Stimulated activated CD4-positive, alpha-beta T cell treated with anti-CD3 and anti-CD28 coated beads, TNF-alpha, amount 100 ng/mL, for 24 hours (primary cell): ENCODE measurements at regions not wholly inside any gene's neighbourhood (a gene's known extent, or its start where the extent isn't known, plus 50 kb on each side); places are given as distances from the start of the nearest gene placed in this dataset.

ENCODE experiments used
- DNase-seq, 3 experiments: peaks; one replicate each; pipeline ENCODE4 v3.0.0-alpha.2; 2020; ENCODE audit warnings: low read depth in 3 of 3

DNA sequence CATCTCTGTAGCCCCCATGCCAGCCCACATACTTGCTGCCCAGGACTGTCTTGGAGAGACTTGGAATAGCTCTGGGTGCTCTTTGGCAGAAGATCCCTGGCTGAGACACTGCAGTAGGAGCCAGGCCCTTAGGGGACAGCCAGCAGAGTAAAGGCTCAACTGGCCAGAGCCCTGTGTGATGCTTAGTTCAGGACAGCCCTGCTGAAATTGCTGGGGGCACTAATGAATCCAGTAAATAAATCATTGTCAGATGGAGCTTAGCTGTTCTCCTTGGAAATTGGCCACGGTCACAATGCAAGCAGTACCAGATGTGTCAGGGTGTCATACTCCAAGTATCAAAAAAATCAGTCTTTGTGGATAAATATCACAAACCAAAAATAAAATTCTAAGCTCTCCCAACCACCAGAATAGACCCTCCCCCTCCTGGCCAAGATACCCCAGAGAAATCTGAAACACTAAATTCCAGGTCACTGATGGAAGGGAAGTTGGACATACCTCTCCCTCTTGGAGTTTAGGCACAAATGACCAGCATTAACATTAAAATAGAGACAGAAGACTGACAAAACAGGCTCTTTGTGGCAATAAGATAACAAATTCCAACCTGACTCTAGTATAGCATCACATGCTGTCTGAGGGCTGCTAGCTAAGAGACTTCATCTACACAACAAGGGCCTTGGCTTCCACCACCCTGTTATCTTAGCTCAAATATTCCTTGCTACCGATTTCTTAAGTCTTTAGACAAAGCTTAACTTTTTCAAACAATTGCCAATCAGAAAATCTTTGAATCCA is 83.2 kb upstream of the DNAH14 start:
- DNase-seq, result no peak

DNA sequence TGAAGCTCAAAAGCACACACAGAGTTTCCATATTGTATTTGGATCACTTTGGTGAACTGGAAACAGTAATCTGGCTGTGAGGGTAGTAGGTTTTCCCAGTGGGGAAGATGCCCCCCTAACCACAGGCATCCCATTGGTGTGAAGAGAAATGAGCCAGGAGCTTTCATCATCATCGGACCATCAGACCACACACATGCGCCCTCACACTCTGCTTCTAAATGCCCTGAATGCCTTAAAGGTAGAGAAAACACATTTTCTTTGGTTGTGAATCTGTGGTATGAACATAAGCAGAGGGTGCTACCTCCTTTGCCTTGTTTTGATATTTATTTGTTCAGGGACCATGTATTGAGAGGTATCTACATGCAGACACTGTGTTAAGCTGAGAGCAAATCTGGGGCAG is 79.0 kb upstream of the DNAH14 start:
- DNase-seq, result no peak

DNA sequence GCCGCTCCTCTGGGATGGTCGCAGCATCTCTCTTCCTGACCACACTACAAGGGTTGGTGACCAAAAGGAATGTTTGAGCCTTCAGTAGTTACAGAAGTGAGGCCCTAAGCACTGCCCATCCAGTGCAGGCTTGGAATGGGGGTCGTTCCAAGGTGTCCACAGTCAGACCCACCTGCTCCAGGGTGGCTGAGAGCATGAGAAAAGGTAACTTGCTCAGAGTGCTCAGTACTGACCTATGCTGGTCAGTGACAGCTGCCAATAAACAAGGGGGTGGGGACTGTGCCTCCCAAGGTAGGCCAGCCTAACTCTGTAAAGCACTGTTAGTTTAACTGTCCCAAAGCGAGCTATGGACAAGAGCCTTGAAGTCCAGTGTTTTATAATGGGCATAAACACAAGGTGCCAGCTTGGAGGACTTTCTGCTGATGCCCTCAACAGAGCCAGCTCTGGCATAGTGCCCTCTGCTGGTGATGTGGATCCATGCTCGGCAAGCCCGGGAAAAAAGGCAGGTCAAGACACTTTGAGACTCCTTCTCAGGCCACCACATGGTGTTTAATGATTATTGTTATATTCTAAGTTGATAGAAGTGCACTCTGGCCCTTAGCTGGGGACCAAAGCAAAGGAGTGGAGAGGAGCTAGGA is 78.1 kb upstream of the DNAH14 start:
- peak in 2 of 3 experiments; percentile 3 to 57 for DNase-seq

GRCh38 chr1:224851848-224852261 is 77.6 kb upstream of the DNAH14 start:
- DNase-seq, result no peak

DNA sequence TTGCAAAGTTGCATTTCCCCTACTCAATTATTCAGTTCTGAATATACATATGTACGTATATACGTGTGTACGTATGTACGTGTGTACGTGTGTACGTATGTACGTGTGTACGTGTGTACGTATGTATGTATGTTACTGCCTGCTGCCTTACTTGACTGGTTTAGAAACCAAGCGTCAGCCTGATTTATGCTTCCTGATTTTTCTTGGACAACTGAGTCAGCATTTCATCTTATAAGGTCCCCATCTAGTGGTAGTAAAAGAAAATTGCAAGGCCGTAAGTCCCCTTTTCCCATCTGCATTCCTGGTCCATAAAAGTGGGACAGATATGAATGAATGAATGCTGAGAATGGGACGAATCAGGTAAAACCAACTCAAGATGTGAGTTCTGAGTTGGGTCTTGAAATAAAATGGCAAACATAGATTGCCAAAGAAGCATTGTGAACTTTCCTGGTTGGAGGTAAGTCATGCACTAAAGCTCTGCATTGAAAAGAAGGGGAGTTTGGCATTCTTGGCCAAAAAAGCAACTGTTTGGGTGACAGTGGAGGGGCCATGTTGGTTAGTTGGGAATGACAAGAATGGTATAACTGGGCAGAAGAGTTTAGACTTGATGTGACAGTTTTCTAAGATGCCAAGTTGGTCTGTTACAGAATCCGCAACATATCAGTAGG is 76.4 kb upstream of the DNAH14 start:
- no peak for DNase-seq

DNA sequence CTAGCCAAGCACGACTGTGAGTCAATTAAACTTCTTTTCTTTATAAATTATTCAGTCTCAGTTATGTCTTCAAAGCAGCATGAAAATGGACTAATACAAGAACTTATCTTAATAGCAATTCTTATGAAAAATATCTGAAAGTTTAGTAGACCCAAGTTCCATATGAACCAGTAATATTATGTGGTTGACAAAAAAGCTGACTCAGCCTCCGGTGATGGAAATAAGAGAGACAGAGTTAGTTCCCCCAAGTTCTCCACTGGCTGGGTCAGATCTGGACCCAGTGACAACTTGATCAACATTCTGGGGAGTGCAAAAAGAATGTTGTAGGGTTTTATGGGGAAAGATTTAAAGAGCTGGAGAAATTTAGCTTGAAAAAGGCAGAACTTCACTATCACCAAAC is 72.5 kb upstream of the DNAH14 start:
- no peak for DNase-seq

DNA sequence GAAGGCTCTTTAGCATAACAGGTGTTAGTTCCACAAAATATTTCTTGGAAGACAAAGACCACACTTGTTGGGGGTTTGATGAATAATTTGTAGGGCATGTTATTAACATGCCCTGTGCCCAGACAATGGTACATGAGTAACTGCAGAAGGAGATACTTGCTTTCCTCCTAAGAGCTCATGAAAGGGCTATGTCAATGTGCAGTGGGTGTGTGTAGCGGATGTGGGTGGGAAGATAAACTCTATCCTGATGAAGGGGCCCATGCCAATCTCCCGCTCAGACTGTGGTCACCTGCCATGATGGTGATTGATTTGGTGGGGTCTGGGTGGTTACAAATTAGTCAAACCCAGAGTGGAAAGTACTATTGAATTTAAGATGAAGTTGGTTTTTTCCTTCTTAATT is 69.8 kb upstream of the DNAH14 start:
- no peak for DNase-seq

- DNase-seq, result no peak
These were observed 68.8 kb upstream of the DNAH14 start for GRCh38 chr1:224860488-224861338.

- no peak for DNase-seq
These were observed 68.1 kb upstream of the DNAH14 start for GRCh38 chr1:224861339-224861716.

- no peak for DNase-seq
These were observed 66.0 kb upstream of the DNAH14 start for GRCh38 chr1:224863486-224863885.

DNA sequence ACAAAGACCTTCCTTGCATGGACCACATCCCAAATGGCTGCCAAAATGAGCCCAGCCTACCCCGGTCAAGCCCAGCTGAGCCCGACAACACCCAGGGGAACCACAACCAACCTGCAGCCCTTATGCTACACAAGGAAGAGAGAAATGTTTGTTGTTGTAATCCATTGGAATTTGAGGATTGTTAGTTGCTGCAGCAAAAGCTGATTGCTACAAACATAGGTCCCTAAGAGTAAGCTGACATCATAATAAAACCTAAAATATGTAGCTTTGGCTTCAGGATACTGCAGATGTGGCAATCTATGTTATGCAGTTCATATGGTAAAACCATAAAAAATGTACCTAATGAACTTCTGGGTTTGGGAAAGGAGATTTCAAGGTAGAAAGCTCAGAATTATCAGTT is 65.5 kb upstream of the DNAH14 start:
- no peak for DNase-seq

- DNase-seq, result no peak
These were observed 64.0 kb upstream of the DNAH14 start for GRCh38 chr1:224865510-224865909.

- no peak for DNase-seq
These were observed 62.5 kb upstream of the DNAH14 start for GRCh38 chr1:224866940-224867339.

DNA sequence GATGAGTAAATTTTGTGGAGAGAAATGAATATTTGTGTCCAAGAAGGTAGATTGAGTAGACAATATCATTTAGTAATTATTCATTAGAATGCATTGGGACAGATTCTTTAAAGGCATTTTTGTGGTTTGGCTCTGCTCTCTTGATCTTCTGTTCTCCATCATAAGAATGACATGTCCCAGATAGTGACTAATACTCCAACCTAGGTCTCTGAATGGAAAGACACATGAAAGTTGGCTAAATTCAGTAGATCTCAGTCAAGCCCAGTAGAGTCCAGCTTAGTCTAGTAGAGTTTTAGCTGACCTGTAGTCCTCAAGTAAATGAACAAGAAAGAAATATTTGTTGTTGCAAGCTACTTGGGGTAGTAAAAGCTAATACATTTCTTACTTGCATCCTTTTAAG is 61.8 kb upstream of the DNAH14 start:
- no peak for DNase-seq

DNA sequence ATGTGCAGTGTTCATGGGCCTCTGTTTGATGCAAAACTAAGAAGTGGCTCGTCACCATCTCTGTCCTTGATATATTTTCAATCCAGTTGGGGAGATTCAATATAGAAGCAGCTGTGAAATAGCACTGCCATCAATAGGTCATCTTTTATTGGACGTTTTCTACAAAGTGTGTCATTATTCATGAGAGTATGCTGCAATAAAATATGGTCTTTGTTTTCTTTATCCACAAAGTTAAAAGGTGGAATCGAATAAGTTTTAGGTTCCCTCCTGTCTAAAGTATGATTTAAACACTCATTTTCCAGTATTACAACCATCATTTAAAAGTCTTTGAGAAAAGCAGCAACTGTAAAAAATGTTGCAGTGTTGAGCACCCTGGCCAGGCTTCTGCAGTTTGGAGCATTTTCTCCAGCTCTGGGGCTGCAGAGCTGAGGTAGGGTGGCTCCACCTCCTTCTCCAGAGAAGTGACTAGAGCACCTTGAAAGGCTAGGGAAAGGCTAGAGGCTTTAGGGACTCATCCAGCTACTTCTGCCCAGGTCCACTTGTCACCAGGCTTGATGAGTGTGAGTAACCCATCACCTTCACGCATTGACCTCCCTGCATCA is 56.5 kb upstream of the DNAH14 start:
- DNase-seq, result no peak

- DNase-seq, result no peak
These were observed 55.8 kb upstream of the DNAH14 start for GRCh38 chr1:224873434-224874369.

GRCh38 chr1:224874775-224875174 is 54.7 kb upstream of the DNAH14 start:
- DNase-seq, result no peak

- DNase-seq, result no peak
These were observed 50.2 kb upstream of the DNAH14 start for GRCh38 chr1:224879162-224879803.
